Chondrocyte (in vitro differentiated cells): ENCODE measurements at regions not wholly inside any gene's neighbourhood (a gene's known extent, or its start where the extent isn't known, plus 50 kb on each side); places are given as distances from the start of the nearest gene placed in this dataset.
A peak's percentile ranks its signal among the peaks of the same experiment; 100 is the strongest.

Source experiments
- DNase-seq: peaks from one replicate; pipeline ENCODE4 v3.0.0; 2021; ENCODE audit warnings: mixed read lengths, low spot score
- H3K27ac Mint-ChIP-seq: one replicate; pipeline ENCODE4 v1.8.0; 2021; ENCODE audit warnings: mild to moderate bottlenecking, moderate library complexity, mixed read lengths; ENCODE audit not compliant: unreplicated experiment
- H3K27me3 Mint-ChIP-seq: 2 replicates; pipeline ENCODE4 v1.8.0; 2021; ENCODE audit warnings: low read depth, mixed read lengths
- H3K36me3 Mint-ChIP-seq: 2 replicates; pipeline ENCODE4 v1.8.0; 2021; ENCODE audit warnings: low read depth, mixed read lengths
- H3K4me1 Mint-ChIP-seq: 2 replicates; pipeline ENCODE4 v1.8.0; 2021; ENCODE audit warnings: low read depth, mild to moderate bottlenecking, mixed read lengths
- H3K4me3 Mint-ChIP-seq: one replicate; pipeline ENCODE4 v1.8.0; 2021; ENCODE audit warnings: mild to moderate bottlenecking, moderate library complexity, mixed read lengths; ENCODE audit not compliant: unreplicated experiment
- H3K9me3 Mint-ChIP-seq: 2 replicates; pipeline ENCODE4 v1.8.0; 2021; ENCODE audit warnings: low read depth, mixed read lengths
- CTCF ChIP-seq: fragments of 200-600 bp; sonication (generic); IDR thresholded peaks from 2 replicates; pipeline ENCODE4 v1.5.0; 2021; ENCODE audit warnings: antibody characterized with exemption, mild to moderate bottlenecking, moderate library complexity

DNA sequence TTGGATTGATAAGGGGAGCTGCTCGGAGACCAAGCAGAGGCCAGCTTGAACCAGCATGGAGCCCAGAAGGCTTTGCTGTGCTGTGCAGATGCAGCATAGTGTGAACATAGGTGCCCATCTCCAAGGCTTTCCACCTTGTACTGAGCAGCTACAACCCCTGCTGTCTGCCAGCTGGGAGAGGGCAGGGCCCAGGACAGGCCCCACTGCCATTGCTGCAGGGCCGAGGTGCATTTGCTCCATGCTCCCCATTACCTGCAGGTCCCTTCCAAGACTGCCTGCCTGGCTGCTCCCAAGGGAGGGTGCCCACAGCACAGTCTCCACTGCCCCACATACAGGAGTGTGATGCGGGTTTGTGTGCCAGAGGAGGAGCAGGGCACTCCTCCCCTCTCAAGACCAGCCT, 1016.0 kb upstream of the INTU start:
- peaks cover 11% of the 10 kb centered on the region for H3K9me3 Mint-ChIP-seq
- TF ChIP-seq CTCF = no peak
- H3K4me1 Mint-ChIP-seq = peaks cover 3% of the 10 kb centered on the region
- H3K27ac Mint-ChIP-seq = no peak overlapping the region
- H3K27me3 Mint-ChIP-seq = no peaks in the 10 kb centered on the region
- no peak for DNase-seq
- peaks cover 1% of the 10 kb centered on the region for H3K36me3 Mint-ChIP-seq
- no peak overlapping the region for H3K4me3 Mint-ChIP-seq

GRCh38 chr4:126627255-126627654, 1005.5 kb upstream of the INTU start:
- Mint-ChIP-seq H3K36me3 (no peaks in the 10 kb centered on the region), H3K27me3 (no peaks in the 10 kb centered on the region), H3K9me3 (no peaks in the 10 kb centered on the region), H3K4me3 (no peak overlapping the region), H3K4me1 (peaks cover 3% of the 10 kb centered on the region), H3K27ac (no peak overlapping the region)
- peak; percentile 78 for TF ChIP-seq CTCF
- DNase-seq = no peak

DNA sequence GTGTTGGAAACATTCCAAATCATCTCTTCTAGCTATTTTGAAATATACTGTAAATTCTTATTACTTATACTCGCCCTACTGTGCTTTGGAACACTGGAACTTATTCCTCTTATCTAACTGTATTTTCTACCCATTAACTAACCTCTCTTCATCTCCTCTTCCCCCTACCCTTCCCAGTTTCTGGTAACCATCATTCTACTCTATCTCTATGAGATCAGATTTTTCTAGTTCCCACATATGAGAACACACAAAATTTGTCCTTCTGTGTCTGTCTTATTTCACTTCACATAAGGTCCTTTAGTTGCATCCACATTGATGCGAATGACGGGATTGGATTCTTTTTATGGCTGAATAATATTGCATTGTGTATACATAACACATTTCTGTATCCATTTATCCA, 1003.8 kb upstream of the INTU start:
- Mint-ChIP-seq H3K9me3 (no peaks in the 10 kb centered on the region), H3K4me1 (peaks cover 3% of the 10 kb centered on the region), H3K4me3 (no peak overlapping the region), H3K27ac (no peak overlapping the region), H3K36me3 (no peaks in the 10 kb centered on the region), H3K27me3 (no peaks in the 10 kb centered on the region)
- no peak for DNase-seq
- TF ChIP-seq CTCF = no peak

GRCh38 chr4:126630230-126630629, 1002.5 kb upstream of the INTU start:
- Mint-ChIP-seq H3K27ac (no peak overlapping the region), H3K9me3 (no peaks in the 10 kb centered on the region), H3K4me1 (peaks cover 3% of the 10 kb centered on the region), H3K36me3 (no peaks in the 10 kb centered on the region), H3K27me3 (no peaks in the 10 kb centered on the region), H3K4me3 (no peak overlapping the region)
- DNase-seq = no peak
- no peak for TF ChIP-seq CTCF

DNA sequence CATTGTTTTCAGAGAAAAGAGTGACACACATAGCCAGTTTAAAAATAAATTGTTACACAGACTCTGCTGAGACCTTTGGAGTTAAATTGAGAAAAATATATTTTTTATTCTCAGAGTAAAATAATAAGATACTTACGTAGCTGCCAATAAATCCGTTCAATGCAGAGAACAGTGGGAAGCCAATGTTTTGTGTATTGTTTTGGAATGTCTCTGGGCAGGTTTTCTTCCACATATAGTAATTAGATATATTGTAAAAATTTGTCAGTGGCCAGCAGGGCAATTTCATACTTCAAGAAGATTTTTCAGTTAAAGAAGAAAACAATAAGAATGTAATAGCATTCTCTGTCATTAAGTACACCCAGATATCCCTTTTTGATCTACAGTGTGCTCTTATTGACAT, 999.5 kb upstream of the INTU start:
- Mint-ChIP-seq H3K4me1 (peaks cover 3% of the 10 kb centered on the region), H3K27ac (no peak overlapping the region), H3K27me3 (no peaks in the 10 kb centered on the region), H3K9me3 (no peaks in the 10 kb centered on the region), H3K36me3 (no peaks in the 10 kb centered on the region), H3K4me3 (no peak overlapping the region)
- TF ChIP-seq CTCF = no peak
- DNase-seq = no peak
